ENCODE measurements at regions not wholly inside any gene's neighbourhood (a gene's known extent, or its start where the extent isn't known, plus 50 kb on each side); places are given as distances from the start of the nearest gene placed in this dataset.

DNA sequence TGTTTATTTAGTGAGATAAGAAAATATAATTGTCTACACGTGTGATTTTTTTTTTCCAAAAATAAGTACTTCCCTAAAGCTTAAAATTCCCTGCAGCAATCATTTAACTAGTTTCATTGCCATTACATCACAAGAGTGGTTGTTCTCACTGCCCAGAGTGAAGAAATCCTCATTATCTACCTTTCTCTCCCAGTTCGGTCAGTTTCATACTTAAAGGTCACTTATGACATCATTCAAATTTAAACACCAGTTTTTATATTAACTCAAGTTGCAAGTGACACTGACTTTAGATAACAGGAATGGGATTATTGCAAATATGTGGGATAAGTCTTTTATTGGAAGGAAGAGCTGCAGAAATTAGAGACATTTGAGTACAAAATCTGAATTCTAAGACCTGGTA, 1699.8 kb upstream of the IGFBP7 start:
- no peak for TF ChIP-seq POLR2A (IDR thresholded peaks at IDR 0.05; ENCODE audit: low read length)
- no peak for TF ChIP-seq GATA1 (IDR thresholded peaks at IDR 0.05; ENCODE audit: low read depth, low read length)
